Effector memory CD8-positive, alpha-beta T cell (primary cell): ENCODE measurements at regions not wholly inside any gene's neighbourhood (a gene's known extent, or its start where the extent isn't known, plus 50 kb on each side); places are given as distances from the start of the nearest gene placed in this dataset.

Experiments used
- ATAC-seq: fragments of 150-1000 bp; cut with Tn5 transposase; replicated peaks from 2 replicates; pipeline ENCODE4 v1.10.0; 2021; ENCODE audit warnings: mild to moderate bottlenecking, moderate library complexity
- DNase-seq, 3 experiments: peaks; one replicate each; pipeline ENCODE4 v3.0.0; 2021
- H3K27ac Mint-ChIP-seq, 2 donors: one replicate each; pipeline ENCODE4 v1.8.0; 2022; ENCODE audit warnings: mild to moderate bottlenecking in 2 of 2, mixed read lengths in 2 of 2, moderate library complexity in 2 of 2
- H3K27me3 Mint-ChIP-seq, 2 donors: one replicate each; pipeline ENCODE4 v1.8.0; 2022; ENCODE audit warnings: mixed read lengths in 2 of 2
- H3K36me3 Mint-ChIP-seq: one replicate; pipeline ENCODE4 v1.8.0; 2022; ENCODE audit warnings: mild to moderate bottlenecking, moderate library complexity, mixed read lengths; ENCODE audit not compliant: insufficient read depth
- H3K4me1 Mint-ChIP-seq, 2 donors: one replicate each; pipeline ENCODE4 v1.8.0; 2022; ENCODE audit warnings: low read depth in 2 of 2, mixed read lengths in 2 of 2
- H3K4me3 Mint-ChIP-seq, 2 donors: one replicate each; pipeline ENCODE4 v1.8.0; 2022; ENCODE audit warnings: mild to moderate bottlenecking in 2 of 2, mixed read lengths in 2 of 2, moderate library complexity in 2 of 2
- H3K9me3 Mint-ChIP-seq, 2 donors: one replicate each; pipeline ENCODE4 v1.8.0; 2022; ENCODE audit warnings: mixed read lengths in 2 of 2

DNA sequence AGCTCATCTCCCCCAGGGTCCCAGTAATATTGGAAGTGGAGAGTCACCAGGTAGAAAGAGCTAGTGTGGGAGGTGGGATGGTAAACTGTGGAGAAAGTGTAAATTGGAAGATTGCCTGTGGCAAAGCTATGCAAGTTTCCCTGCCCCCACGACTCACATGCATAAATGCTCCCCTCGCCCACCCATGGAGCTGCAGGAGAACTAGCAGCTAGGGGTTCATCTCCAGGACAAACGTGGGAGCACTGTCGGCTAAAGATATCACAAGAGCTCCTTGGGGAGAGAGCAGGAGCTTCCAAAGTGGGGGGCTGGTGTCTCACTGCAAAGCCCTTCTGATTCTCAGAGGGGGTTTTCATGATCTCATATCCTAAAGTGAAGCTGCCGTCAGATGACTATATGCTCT is 91.4 kb upstream of the PLCL2 start:
- Mint-ChIP-seq H3K4me1 (peaks cover 41 to 51% of the 10 kb centered on the region in 2 donors), H3K36me3 (no peaks in the 10 kb centered on the region), H3K4me3 (no peak overlapping the region), H3K27me3 (peaks cover 9 to 14% of the 10 kb centered on the region in 2 donors), H3K27ac (no peak overlapping the region), H3K9me3 (no peaks in the 10 kb centered on the region)
- DNase-seq (no peak), ATAC-seq (no peak)

DNA sequence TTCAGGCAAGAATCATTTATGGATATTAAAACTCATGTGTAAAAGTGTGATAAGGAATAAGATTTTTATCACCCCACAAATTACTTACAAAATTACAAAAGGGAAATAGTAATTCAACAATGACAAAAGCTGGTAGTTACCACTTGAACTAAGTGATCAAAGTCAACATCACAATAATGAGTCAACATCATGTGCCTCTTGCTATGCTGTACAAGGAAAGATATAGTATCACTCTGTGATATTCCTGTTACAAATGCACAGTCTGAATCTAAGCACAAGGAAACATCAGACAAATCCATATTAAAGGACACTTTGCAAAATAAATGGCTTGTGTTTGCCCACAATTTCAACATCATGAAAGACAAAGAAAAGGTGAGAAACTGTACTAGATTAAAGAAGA is 90.5 kb upstream of the PLCL2 start:
- Mint-ChIP-seq H3K27ac (no peak overlapping the region), H3K4me1 (peaks cover 34 to 45% of the 10 kb centered on the region in 2 donors), H3K9me3 (no peaks in the 10 kb centered on the region), H3K27me3 (peaks cover 9 to 14% of the 10 kb centered on the region in 2 donors), H3K4me3 (no peak overlapping the region), H3K36me3 (no peaks in the 10 kb centered on the region)
- DNase-seq (no peak), ATAC-seq (no peak)

DNA sequence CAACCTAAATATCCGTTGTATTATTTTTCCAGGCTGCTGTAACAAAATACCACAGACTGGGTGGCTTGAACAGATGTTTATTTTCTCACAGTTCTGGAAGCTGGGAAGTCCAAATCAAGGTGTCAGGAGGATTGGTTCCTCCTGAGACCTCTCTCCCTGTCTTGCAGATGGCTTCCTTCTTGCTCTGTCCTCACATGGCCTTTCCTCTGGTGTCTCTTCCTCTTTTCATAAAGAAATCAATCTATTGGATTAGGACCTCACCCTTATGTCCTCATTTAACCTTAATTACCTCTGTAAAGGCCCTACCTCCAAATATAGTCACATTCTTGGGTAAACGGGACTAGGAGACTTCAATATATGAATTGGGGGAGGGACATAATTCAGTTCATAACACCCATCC is 89.2 kb upstream of the PLCL2 start:
- Mint-ChIP-seq H3K27ac (no peak overlapping the region), H3K4me3 (no peak overlapping the region), H3K4me1 (peaks cover 31 to 38% of the 10 kb centered on the region in 2 donors), H3K27me3 (peaks cover 9 to 14% of the 10 kb centered on the region in 2 donors), H3K9me3 (no peaks in the 10 kb centered on the region), H3K36me3 (no peaks in the 10 kb centered on the region)
- DNase-seq = no peak
- ATAC-seq = no peak

DNA sequence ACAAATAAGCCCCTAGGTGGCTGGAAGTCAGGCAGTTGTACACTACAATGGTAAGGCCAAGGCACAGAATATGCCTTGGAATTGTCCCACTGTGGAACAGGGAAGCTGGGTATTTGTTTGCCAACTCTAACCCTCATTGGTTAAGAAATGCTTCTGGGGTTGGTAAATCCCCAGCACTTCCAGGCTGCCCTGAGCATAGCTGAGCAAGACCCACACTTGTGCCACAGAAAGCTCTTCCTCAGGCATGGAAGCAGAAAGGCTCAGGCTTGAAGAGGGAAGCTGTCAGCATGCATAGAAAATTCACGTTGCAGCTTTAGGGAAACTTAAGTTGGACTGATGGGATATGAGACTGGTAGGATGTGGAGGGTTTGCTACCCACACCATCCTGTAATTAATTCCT is 86.9 kb upstream of the PLCL2 start:
- ATAC-seq (no peak), DNase-seq (no peak)
- H3K4me3 Mint-ChIP-seq = no peak overlapping the region
- H3K4me1 Mint-ChIP-seq = peaks cover 23 to 33% of the 10 kb centered on the region in 2 donors
- H3K27me3 Mint-ChIP-seq = peaks cover 5 to 9% of the 10 kb centered on the region in 2 donors
- H3K27ac Mint-ChIP-seq = no peak overlapping the region
- no peaks in the 10 kb centered on the region for H3K9me3 Mint-ChIP-seq
- no peaks in the 10 kb centered on the region for H3K36me3 Mint-ChIP-seq

DNA sequence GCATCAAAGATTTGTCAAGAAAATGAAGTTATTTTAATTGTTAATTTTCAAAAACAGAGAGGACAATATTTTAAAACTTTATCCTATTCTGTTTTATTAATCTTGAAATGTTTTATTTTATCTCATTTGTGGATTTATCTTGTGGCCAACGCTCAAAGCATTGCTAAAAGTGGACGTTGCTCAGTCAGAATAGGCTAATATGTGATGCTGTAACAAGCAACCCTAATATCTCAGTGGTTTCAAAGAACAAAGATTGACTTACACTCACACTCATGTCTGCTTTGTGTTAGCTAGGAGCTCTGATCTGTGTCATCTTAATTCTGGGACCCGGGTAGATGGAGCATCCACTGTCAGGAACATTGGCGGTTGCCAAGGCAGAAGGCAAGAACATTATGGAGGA is 86.0 kb upstream of the PLCL2 start:
- Mint-ChIP-seq H3K4me1 (peaks cover 20 to 29% of the 10 kb centered on the region in 2 donors), H3K4me3 (no peak overlapping the region), H3K27me3 (no peaks in the 10 kb centered on the region), H3K9me3 (no peaks in the 10 kb centered on the region), H3K36me3 (no peaks in the 10 kb centered on the region), H3K27ac (no peak overlapping the region)
- ATAC-seq = no peak
- DNase-seq = no peak

DNA sequence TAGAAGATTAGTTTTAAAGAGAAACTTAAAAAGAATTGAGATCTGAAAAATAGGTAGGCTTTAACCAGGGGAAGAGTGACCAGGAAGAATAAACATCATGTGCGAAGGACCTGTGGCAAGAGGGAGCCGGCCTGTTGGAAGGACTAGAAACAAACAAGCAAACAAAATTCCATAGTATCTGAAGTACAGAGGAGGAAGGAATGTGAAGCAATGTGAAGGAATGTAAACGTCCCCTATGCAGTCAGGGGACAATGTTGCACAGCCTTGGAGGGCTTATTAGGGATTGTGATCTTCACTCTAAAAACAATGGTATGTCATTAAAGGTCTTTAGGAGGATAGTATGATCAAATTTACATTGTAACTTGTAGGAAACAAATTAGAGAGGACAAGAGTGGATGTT is 84.4 kb upstream of the PLCL2 start:
- Mint-ChIP-seq H3K4me1 (peaks cover 23 to 29% of the 10 kb centered on the region in 2 donors), H3K4me3 (peak overlapping the region; percentile 30 to 41)
- no peak for ATAC-seq

DNA sequence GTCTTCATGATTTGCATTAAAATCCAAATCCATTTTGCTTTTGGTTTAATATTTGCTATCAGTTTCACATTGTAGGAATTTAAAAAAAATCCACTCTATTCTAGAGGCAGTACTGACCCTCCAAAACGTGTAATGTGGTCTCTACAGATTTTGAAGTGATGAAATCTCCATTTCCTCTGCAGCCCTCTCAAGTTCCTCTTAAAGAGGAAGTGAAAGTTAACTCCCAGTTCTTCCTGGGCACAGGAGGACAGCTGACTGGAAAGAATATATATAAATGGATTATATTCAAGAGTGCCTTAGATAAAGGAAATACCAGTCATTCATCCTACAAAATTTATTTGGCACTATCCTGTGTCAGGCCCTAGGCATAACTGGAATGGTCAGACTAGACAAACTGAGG is 83.5 kb upstream of the PLCL2 start:
- Mint-ChIP-seq H3K36me3 (no peaks in the 10 kb centered on the region), H3K4me3 (no peak overlapping the region), H3K27me3 (no peaks in the 10 kb centered on the region), H3K9me3 (no peaks in the 10 kb centered on the region), H3K27ac (no peak overlapping the region), H3K4me1 (peaks cover 23 to 29% of the 10 kb centered on the region in 2 donors)
- peak; percentile 40 for ATAC-seq
- no peak for DNase-seq

More for the DNA sequence above, 84.4 kb upstream of the PLCL2 start:
- no peak for DNase-seq
- Mint-ChIP-seq H3K27ac (no peak overlapping the region), H3K36me3 (no peaks in the 10 kb centered on the region), H3K9me3 (no peaks in the 10 kb centered on the region), H3K27me3 (no peaks in the 10 kb centered on the region)

DNA sequence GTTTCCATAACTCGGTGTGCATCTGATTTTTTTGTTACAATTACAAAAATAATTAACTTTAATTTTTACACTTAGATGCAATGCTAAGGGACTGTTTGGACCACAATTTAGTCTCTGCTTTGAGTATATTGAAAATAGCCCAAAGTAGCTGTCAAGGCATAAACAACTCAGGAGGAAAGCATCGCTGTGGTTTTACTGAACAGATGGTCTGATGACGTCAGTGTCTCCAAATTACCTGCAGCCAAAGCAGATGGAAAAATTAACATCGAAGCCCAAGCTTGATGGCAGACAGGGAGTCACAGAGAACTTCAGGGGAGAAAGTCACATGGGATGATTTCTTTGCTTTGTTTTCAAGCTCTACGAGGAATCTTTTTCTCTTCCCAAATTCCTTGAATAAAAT is 83.1 kb upstream of the PLCL2 start:
- Mint-ChIP-seq H3K9me3 (no peaks in the 10 kb centered on the region), H3K27ac (no peak overlapping the region), H3K4me3 (no peak overlapping the region), H3K36me3 (no peaks in the 10 kb centered on the region), H3K27me3 (no peaks in the 10 kb centered on the region), H3K4me1 (peaks cover 23 to 28% of the 10 kb centered on the region in 2 donors)
- ATAC-seq (peak; percentile 27), DNase-seq (no peak)

DNA sequence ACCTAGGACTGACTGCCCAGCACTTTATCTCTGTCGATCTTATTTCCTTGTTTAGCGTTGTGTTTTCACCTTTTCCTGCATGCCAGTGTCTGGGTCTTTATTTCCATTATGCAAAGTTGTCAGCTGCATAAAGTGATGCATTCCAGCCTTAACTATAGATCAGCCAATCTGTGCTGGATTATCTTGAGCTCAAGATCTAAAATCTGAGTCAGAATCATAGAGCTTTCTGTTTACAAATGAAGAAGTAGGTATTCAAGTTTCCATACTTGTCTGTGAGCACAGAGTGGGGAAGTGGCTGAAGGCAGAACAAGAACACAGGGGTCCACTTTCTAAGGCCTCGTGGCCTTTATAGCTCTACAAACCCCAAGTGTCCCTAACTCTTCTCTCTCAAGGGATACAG is 82.4 kb upstream of the PLCL2 start:
- no peak overlapping the region for H3K4me3 Mint-ChIP-seq
- H3K27me3 Mint-ChIP-seq = no peaks in the 10 kb centered on the region
- ATAC-seq (no peak), DNase-seq (no peak)
- no peaks in the 10 kb centered on the region for H3K9me3 Mint-ChIP-seq
- H3K4me1 Mint-ChIP-seq = peaks cover 17 to 21% of the 10 kb centered on the region in 2 donors
- no peaks in the 10 kb centered on the region for H3K36me3 Mint-ChIP-seq
- peak overlapping the region in 1 of 2 donors; percentile 36 for H3K27ac Mint-ChIP-seq

DNA sequence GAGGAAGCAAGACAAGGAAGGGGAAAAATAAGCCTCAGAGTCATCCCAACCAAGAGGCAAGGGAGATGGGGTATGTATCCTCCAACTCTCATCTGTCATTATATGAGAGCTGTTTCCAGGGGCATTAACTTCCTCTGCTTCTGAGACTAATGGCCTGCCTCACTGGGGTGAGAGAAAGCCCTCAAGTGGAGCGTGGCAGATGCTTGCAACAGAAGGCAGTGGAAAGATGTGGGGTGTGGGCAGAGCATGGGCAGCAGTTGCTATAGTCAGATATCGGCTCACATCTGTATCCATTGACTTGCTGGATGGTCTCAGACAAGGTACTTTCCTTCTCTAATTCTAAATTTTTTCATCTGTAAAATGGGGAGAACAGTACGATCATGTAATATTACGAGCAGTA is 81.7 kb upstream of the PLCL2 start:
- no peak overlapping the region for H3K4me3 Mint-ChIP-seq
- no peaks in the 10 kb centered on the region for H3K9me3 Mint-ChIP-seq
- DNase-seq = no peak
- peak overlapping the region in 1 of 2 donors; percentile 36 for H3K27ac Mint-ChIP-seq
- no peaks in the 10 kb centered on the region for H3K36me3 Mint-ChIP-seq
- no peaks in the 10 kb centered on the region for H3K27me3 Mint-ChIP-seq
- ATAC-seq = no peak
- H3K4me1 Mint-ChIP-seq = peaks cover 16 to 20% of the 10 kb centered on the region in 2 donors

DNA sequence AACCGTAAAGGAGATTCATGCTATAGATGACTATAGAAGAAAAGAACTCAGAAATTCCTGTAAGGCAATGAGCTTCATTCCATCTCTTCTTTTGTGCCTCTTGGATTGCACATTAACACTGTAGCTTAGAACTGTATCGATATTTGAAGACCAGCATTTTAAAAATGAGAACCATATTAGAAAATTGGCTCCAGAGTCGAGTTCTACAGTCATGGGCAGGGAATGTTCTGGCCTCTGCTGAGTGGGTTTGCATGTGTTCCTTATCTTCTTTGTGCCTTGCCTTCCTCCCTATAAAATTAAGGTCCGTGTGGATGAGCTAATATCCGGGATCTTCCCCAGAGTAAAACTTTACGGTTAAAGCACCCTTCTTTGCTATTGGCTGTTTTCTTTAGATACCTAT is 77.4 kb upstream of the PLCL2 start:
- DNase-seq (no peak), ATAC-seq (no peak)
- Mint-ChIP-seq H3K27me3 (peaks cover 7% of the 10 kb centered on the region in 2 donors), H3K9me3 (no peaks in the 10 kb centered on the region), H3K27ac (no peak overlapping the region), H3K36me3 (no peaks in the 10 kb centered on the region), H3K4me1 (peaks cover 15 to 22% of the 10 kb centered on the region in 2 donors), H3K4me3 (no peak overlapping the region)

DNA sequence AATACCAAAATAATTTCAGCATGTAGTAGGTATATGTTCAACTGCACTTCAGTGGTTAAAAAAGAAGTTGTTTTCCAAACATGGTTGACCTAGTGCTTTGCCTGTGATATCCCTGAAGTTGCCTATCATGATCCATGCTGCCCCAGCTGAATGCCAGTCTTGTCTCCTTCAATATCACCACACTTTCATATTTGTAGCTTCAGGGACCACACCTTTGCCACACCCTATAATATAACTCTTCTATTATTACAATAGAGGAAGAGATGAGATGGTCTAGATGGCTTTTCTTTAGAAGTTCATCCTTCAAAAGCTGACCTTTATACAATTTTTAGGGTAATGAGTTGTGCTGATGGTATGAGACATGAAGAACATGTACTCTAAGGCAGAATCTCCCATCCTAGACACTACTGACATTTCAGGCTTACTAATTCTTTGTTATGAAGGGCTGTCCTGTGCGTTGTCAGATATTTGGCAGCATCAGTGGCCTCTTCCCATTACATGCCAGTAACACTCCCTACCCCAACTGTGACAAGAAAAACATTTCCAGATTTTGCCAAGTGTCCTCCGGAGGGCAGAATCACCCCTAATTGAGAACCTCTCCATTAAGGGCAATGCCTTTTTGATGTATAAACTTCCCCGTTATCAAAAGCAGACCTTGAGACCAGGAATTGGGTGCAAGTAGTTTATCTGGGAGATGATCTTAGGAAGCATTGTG is 76.2 kb upstream of the PLCL2 start:
- H3K27ac Mint-ChIP-seq = no peak overlapping the region
- peaks cover 11 to 23% of the 10 kb centered on the region in 2 donors for H3K4me1 Mint-ChIP-seq
- no peaks in the 10 kb centered on the region for H3K9me3 Mint-ChIP-seq
- ATAC-seq (no peak), DNase-seq (no peak)
- peaks cover 7% of the 10 kb centered on the region in 2 donors for H3K27me3 Mint-ChIP-seq
- H3K4me3 Mint-ChIP-seq = no peak overlapping the region
- H3K36me3 Mint-ChIP-seq = no peaks in the 10 kb centered on the region

DNA sequence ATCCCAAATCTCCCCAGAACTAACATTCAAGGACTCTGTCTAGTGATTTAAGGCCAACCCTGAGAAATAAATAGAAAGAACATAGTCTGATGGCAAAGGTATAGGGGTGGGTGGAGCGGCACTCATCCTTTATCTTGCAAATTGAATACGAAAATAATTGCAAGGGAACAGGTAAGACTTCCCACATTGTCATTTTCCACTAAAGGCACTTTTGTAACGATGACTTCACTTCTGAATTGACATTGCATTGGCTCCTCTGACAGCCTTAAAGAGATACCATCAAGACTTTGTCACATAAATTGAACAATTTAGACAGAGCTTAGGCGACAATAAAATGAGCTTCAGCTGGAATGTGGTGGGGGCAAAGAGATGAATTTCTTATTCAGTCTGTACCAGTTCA is 75.3 kb upstream of the PLCL2 start:
- Mint-ChIP-seq H3K36me3 (no peaks in the 10 kb centered on the region), H3K4me1 (peaks cover 11 to 24% of the 10 kb centered on the region in 2 donors), H3K27ac (no peak overlapping the region), H3K4me3 (no peak overlapping the region), H3K9me3 (no peaks in the 10 kb centered on the region), H3K27me3 (peaks cover 7 to 8% of the 10 kb centered on the region in 2 donors)
- ATAC-seq = no peak
- no peak for DNase-seq

DNA sequence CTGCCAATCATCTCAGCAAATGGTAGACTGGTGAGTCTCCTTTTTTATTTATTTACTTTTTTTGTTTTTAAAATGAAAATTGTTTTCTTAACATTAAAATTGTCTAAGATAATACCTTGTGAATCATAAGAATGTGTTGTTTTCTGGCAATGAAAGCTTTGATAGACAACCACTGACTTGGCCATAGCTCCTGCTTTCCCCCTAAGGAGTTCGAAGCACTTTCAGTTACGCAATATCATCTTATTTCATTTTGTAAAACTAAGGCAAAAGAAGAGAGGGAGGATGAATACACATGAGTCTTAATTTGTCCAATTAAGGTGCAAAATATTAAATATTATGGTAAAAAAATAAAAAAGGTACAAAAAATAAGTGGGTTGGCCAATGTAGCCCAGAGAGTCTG is 74.8 kb upstream of the PLCL2 start:
- Mint-ChIP-seq H3K4me3 (no peak overlapping the region), H3K4me1 (peaks cover 11 to 21% of the 10 kb centered on the region in 2 donors), H3K36me3 (no peaks in the 10 kb centered on the region), H3K9me3 (no peaks in the 10 kb centered on the region), H3K27me3 (peaks cover 7 to 13% of the 10 kb centered on the region in 2 donors), H3K27ac (no peak overlapping the region)
- DNase-seq = no peak
- ATAC-seq = no peak
